IMR-90 (cell line): ENCODE measurements at regions not wholly inside any gene's neighbourhood (a gene's known extent, or its start where the extent isn't known, plus 50 kb on each side); places are given as distances from the start of the nearest gene placed in this dataset.

Experiments used
- ATAC-seq: fragments of 200-7000 bp; cut with Tn5 transposase; 2 replicates; pipeline ENCODE4 v1.9.1; 2020; ENCODE audit warnings: low read depth, mild to moderate bottlenecking, moderate library complexity
- BruUV-seq: library from RNA; stranded (reverse); fragments of 400-500 nt; replicated peaks from 2 replicates; lab custom pipeline; 2021; lab: Mats Ljungman, UMichigan
- CTCF ChIA-PET: fragments of 300-600 bp; formaldehyde crosslinking; extraction: SDS; loops from one replicate; lab custom pipeline; 2021; ENCODE audit warnings: antibody characterized with exemption; lab: Yijun Ruan, JAX
- POLR2A ChIA-PET: fragments of 300-600 bp; sonication (Branson Sonifier 250); formaldehyde crosslinking; loops from one replicate; lab custom pipeline; 2022; ENCODE audit warnings: antibody characterized with exemption; ENCODE audit not compliant: unreplicated experiment; lab: Charles Lee
- DNase-seq: peaks from one replicate; pipeline ENCODE4 v3.0.0; 2013
- H2AFZ ChIP-seq: replicated peaks from 2 replicates; pipeline ENCODE3; 2013; ENCODE audit warnings: low read length, mild to moderate bottlenecking; ENCODE audit not compliant: poor library complexity
- H2AK5ac ChIP-seq: 2 replicates; pipeline ENCODE4 v1.6.1; 2013; ENCODE audit warnings: low read depth, low read length, inconsistent platforms
- H2AK9ac ChIP-seq: replicated peaks from 2 replicates; pipeline ENCODE3; 2013; ENCODE audit warnings: mild to moderate bottlenecking, low read depth, low read length, moderate library complexity; ENCODE audit not compliant: poor library complexity
- H2BK120ac ChIP-seq: 2 replicates; pipeline ENCODE4 v1.6.1; 2013; ENCODE audit warnings: low read depth, low read length, inconsistent platforms
- H2BK15ac ChIP-seq: 3 replicates; pipeline ENCODE4 v1.6.1; 2013; ENCODE audit warnings: low read depth, low read length, inconsistent platforms
- H2BK20ac ChIP-seq: 2 replicates; pipeline ENCODE4 v1.6.1; 2013; ENCODE audit warnings: low read depth, mild to moderate bottlenecking, inconsistent platforms, low read length, moderate library complexity
- H2BK5ac ChIP-seq: 2 replicates; pipeline ENCODE4 v1.6.1; 2013; ENCODE audit warnings: mild to moderate bottlenecking, low read depth, low read length, inconsistent platforms; ENCODE audit not compliant: poor library complexity, severe bottlenecking
- H3K14ac ChIP-seq: replicated peaks from 2 replicates; pipeline ENCODE4 v1.6.1; 2013; ENCODE audit warnings: low read depth, low read length, inconsistent platforms
- H3K18ac ChIP-seq: 2 replicates; pipeline ENCODE4 v1.6.1; 2013; ENCODE audit warnings: low read depth, low read length, control low read depth
- H3K23ac ChIP-seq: 2 replicates; pipeline ENCODE4 v1.6.1; 2013; ENCODE audit warnings: low read depth, low read length, inconsistent platforms
- H3K27ac ChIP-seq: 2 replicates; pipeline ENCODE4 v1.5.1; 2013; ENCODE audit warnings: mild to moderate bottlenecking, control low read depth, low read length; ENCODE audit not compliant: insufficient read depth
- H3K27me3 ChIP-seq: 2 replicates; pipeline ENCODE4 v1.6.1; 2013; ENCODE audit warnings: low read length; ENCODE audit not compliant: control insufficient read depth, insufficient read depth
- H3K36me3 ChIP-seq: 2 replicates; pipeline ENCODE4 v1.6.1; 2013; ENCODE audit warnings: low read length, mixed read lengths; ENCODE audit not compliant: control insufficient read depth, insufficient read depth
- H3K4ac ChIP-seq: 2 replicates; pipeline ENCODE4 v1.6.1; 2013; ENCODE audit warnings: low read depth, low read length, inconsistent platforms
- H3K4me1 ChIP-seq: 2 replicates; pipeline ENCODE4 v1.6.1; 2013; ENCODE audit warnings: low read length, mixed read lengths; ENCODE audit not compliant: control insufficient read depth, insufficient read depth
- H3K4me2 ChIP-seq: 2 replicates; pipeline ENCODE4 v1.6.1; 2013; ENCODE audit warnings: low read depth, mild to moderate bottlenecking, control low read depth, low read length, moderate library complexity
- H3K4me3 ChIP-seq: 2 replicates; pipeline ENCODE4 v1.5.1; 2013; ENCODE audit warnings: low read depth, mild to moderate bottlenecking, control low read depth, low read length, moderate library complexity; ENCODE audit not compliant: insufficient read depth
- H3K56ac ChIP-seq: 2 replicates; pipeline ENCODE4 v1.6.1; 2013; ENCODE audit warnings: low read length, inconsistent platforms; ENCODE audit not compliant: insufficient read depth; ENCODE audit errors: extremely low read depth
- H3K79me1 ChIP-seq, 2 experiments: 2 replicates each; pipeline ENCODE4 v1.6.1; 2013; ENCODE audit warnings: low read length in 2 of 2, inconsistent platforms in 1 of 2, low read depth in 1 of 2
- H3K9ac ChIP-seq: 2 replicates; pipeline ENCODE4 v1.6.1; 2013; ENCODE audit warnings: low read depth, low read length, control low read depth
- H3K9me1 ChIP-seq: 2 replicates; pipeline ENCODE4 v1.6.1; 2013; ENCODE audit warnings: low read length, inconsistent platforms; ENCODE audit not compliant: insufficient read depth
- H3K9me3 ChIP-seq: 2 replicates; pipeline ENCODE4 v1.6.1; 2013; ENCODE audit warnings: low read length; ENCODE audit not compliant: control insufficient read depth, insufficient read depth
- H4K20me1 ChIP-seq: 2 replicates; pipeline ENCODE4 v1.6.1; 2013; ENCODE audit warnings: low read length, inconsistent platforms; ENCODE audit not compliant: insufficient read depth
- H4K5ac ChIP-seq: 2 replicates; pipeline ENCODE4 v1.6.1; 2013; ENCODE audit warnings: mild to moderate bottlenecking, low read depth, low read length, control low read depth
- H4K8ac ChIP-seq, 2 experiments: 2 replicates each; pipeline ENCODE4 v1.6.1; 2013; ENCODE audit warnings: low read depth in 2 of 2, low read length in 2 of 2, control low read depth in 1 of 2, inconsistent platforms in 1 of 2
- H4K91ac ChIP-seq: 2 replicates; pipeline ENCODE4 v1.6.1; 2013; ENCODE audit warnings: low read depth, low read length, inconsistent platforms; ENCODE audit not compliant: insufficient read depth
- BHLHE40 ChIP-seq: fragments of 150-350 bp; IDR thresholded peaks from 2 replicates; pipeline ENCODE4 v1.6.1; 2016; ENCODE audit warnings: mild to moderate bottlenecking, low read depth, low read length
- CEBPB ChIP-seq: IDR thresholded peaks from 2 replicates; pipeline ENCODE4 v1.6.1; 2012; ENCODE audit warnings: low read depth, low read length, improper control_type of control experiment
- CHD1 ChIP-seq: IDR thresholded peaks from 2 replicates; pipeline ENCODE4 v1.6.1; 2012; ENCODE audit warnings: low read depth, low read length, improper control_type of control experiment
- FOS ChIP-seq: fragments of 150-350 bp; IDR thresholded peaks from 2 replicates; pipeline ENCODE4 v1.6.1; 2016; ENCODE audit warnings: low read depth, low read length
- MAFK ChIP-seq: IDR thresholded peaks from 2 replicates; pipeline ENCODE4 v1.6.1; 2012; ENCODE audit warnings: low read depth, low read length, improper control_type of control experiment
- MAZ ChIP-seq: IDR thresholded peaks from 2 replicates; pipeline ENCODE4 v1.6.1; 2012; ENCODE audit warnings: low read depth, mild to moderate bottlenecking, low read length, improper control_type of control experiment, moderate library complexity, borderline replicate concordance
- MXI1 ChIP-seq: IDR thresholded peaks from 2 replicates; pipeline ENCODE4 v1.6.1; 2012; ENCODE audit warnings: low read depth, mild to moderate bottlenecking, low read length, moderate library complexity, borderline replicate concordance
- POLR2A ChIP-seq: IDR thresholded peaks from 2 replicates; pipeline ENCODE4 v1.6.1; 2012; ENCODE audit warnings: mild to moderate bottlenecking, low read depth, low read length
- RAD21 ChIP-seq: IDR thresholded peaks from 2 replicates; pipeline ENCODE4 v1.6.1; 2012; ENCODE audit warnings: low read length, improper control_type of control experiment
- RCOR1 ChIP-seq: IDR thresholded peaks from 2 replicates; pipeline ENCODE4 v1.6.1; 2012; ENCODE audit warnings: mild to moderate bottlenecking, low read length, improper control_type of control experiment; ENCODE audit not compliant: insufficient replicate concordance
- RFX5 ChIP-seq: IDR thresholded peaks from 2 replicates; pipeline ENCODE4 v1.8.0; 2012; ENCODE audit warnings: low read depth, mild to moderate bottlenecking, low read length, moderate library complexity
- WGBS, 2 experiments: methylation state at CpG; one replicate each; pipeline versions ENCODE4 v1.1.5 to v1.1.7; 2013; ENCODE audit warnings: missing lambda C conversion rate in 2 of 2; ENCODE audit not compliant: insufficient read length in 1 of 2; ENCODE audit errors: extremely low coverage in 2 of 2; 5-methylcytosine and 5-hydroxymethylcytosine counted together
- dilution Hi-C: fragments of 300-500 bp; cut with HindIII; formaldehyde crosslinking; loops from one replicate; pipeline ENCODE4 v1.14.3; 2018; ENCODE audit warnings: low sequenced_read_pairs; ENCODE audit not compliant: unreplicated experiment
- in situ Hi-C: fragments of 300-500 bp; cut with MboI; formaldehyde crosslinking; loops from 3 replicates; pipeline ENCODE4 v1.14.3; 2019; ENCODE audit warnings: low sequenced_read_pairs, inconsistent platforms, mixed read lengths
- intact Hi-C: fragments of 100-400 bp; cut with micrococcal nuclease; formaldehyde crosslinking; loops from 2 replicates; pipeline ENCODE4 v1.10.0; 2022

- Histone ChIP-seq H3K4ac (no peak overlapping the region), H2AFZ (no peak overlapping the region), H3K4me3 (no peak overlapping the region), H2BK15ac (no peak overlapping the region; the same call in 2 of the 3 replicates), H2AK9ac (no peak overlapping the region), H4K5ac (no peak overlapping the region), H3K9me1 (peaks cover 6% of the 10 kb centered on the region; the same call in 1 of the 2 replicates), H4K20me1 (no peaks in the 10 kb centered on the region), H2AK5ac (peak overlapping the region; percentile 25; the same call in 1 of the 2 replicates), H2BK120ac (peak overlapping the region; percentile 17; the same call in 1 of the 2 replicates), H2BK5ac (no peak overlapping the region), H3K36me3 (no peaks in the 10 kb centered on the region), H3K79me1 (no peaks in the 10 kb centered on the region; a peak in 1 of 4 replicates), H3K23ac (no peak overlapping the region), H3K14ac (no peak overlapping the region), H3K9ac (no peak overlapping the region), H3K4me1 (peaks cover 12% of the 10 kb centered on the region), H3K27me3 (no peaks in the 10 kb centered on the region), H3K27ac (no peak overlapping the region), H2BK20ac (0 out of 2 replicates have a peak overlapping the region, but pooled peaks have one; percentile 51), H4K8ac (no peak overlapping the region), H3K18ac (no peak overlapping the region), H3K4me2 (no peak overlapping the region), H3K56ac (no peak overlapping the region), H4K91ac (no peak overlapping the region), H3K9me3 (no peaks in the 10 kb centered on the region)
- in situ Hi-C loops (no loop called here), intact Hi-C loops (no loop called here), dilution Hi-C loops (no loop called here)
- no TSS peak for BruUV-seq
- no peak for DNase-seq
- TF ChIP-seq MXI1: no peak
- TF ChIP-seq RFX5: no peak
- TF ChIP-seq RCOR1: no peak
- no peak for TF ChIP-seq FOS
- no peak for TF ChIP-seq MAZ
- no peak for TF ChIP-seq MAFK
- TF ChIP-seq CHD1: no peak
- TF ChIP-seq CEBPB: no peak
- no peak for TF ChIP-seq BHLHE40
- TF ChIP-seq RAD21: no peak
- no peak for TF ChIP-seq POLR2A
- ChIA-PET POLR2A (no interaction called here), CTCF (no interaction called here)
- no peak for ATAC-seq
- WGBS, 2 experiments: no CpG with 5 or more reads among the region's 3 CpGs
Observed at GRCh38 chr18:70386582-70386981, 97.7 kb downstream of the SOCS6 start.
